ENCODE measurements at regions not wholly inside any gene's neighbourhood (a gene's known extent, or its start where the extent isn't known, plus 50 kb on each side); places are given as distances from the start of the nearest gene placed in this dataset.

DNA sequence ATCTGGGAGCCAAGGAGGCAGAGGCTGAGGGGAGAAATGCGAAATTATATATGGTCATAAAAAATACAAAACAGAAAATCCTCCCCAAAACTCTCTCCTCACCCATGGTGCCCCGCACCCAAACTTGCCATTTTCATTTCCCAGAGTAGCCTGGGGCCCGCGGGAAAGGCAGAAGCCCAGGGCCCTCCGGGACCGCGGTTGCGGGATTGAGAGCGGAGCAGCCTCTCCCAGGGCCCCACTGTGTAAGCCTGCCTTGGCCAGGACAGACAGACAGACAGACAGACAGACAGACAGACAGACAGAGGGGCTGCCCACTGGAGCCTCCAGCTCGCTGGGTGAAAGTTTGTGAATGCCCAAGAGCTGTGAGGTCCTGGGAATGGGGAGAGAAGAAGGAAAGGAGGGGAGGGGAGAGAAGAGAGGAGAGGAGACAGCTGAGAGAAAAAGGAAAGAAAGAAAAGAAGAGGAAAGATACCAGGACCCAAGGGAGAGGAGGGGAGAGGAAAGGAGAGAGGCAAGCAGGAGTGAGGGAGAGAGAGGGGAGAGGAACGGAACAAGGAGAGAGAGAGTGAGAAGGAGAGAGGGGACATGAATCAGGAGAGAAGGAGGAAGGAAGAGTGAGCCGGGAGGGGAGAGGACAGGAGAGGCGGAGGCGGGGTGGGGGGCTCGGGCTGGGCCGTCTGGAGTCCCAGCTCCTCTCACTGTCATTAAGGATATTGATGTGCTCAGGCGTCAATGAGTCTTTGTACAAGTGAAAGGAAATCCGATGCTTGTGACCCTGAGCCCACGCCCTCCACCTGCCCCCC is 69.3 kb upstream of the CASZ1 start:
- no peak for FAIRE-seq
- ChIA-PET POLR2A (ENCODE audit: partially characterized antibody) (interaction anchor here (1.4 to 1.5 kb wide), 3 partner anchors 14 to 188 kb away, joined by 3 to 4 read pairs (median 3); no protein-coding TSS in a partner anchor), CTCF (ENCODE audit: partially characterized antibody) (interaction anchor here (0.6 to 6.8 kb wide), 30 partner anchors 10 to 696 kb away, joined by 3 to 49 read pairs (median 4); partner anchors contain the start of gene CASZ1)
- Histone ChIP-seq H3K4me1 (replicated peaks in 1 of 4; ENCODE audit: control insufficient read depth in 3 of 4, insufficient read depth in 4 of 4, low read length in 3 of 4) (peaks cover 3 to 18% (median 8%) of the 10 kb centered on the region in 4 experiments; a peak in 6 of 7 replicates), H3K36me3 (ENCODE audit: control insufficient read depth in 2 of 4, insufficient read depth in 4 of 4, low read length in 3 of 4) (no peaks in the 10 kb centered on the region), H2AFZ (ENCODE audit: low read length) (no peak overlapping the region), H3K79me2 (ENCODE audit: control insufficient read depth in 1 of 2, insufficient read depth in 2 of 2, low read length in 2 of 2) (no peaks in the 10 kb centered on the region), H3K14ac (ENCODE audit: insufficient read length) (no peak overlapping the region), H3K56ac (replicated peaks; ENCODE audit: insufficient read length, low read depth, low read length) (no peak overlapping the region), H3K4me2 (ENCODE audit: insufficient read depth in 1 of 2, low read depth in 2 of 2, low read length in 2 of 2) (peak overlapping the region in 1 of 2 experiments; percentile 63; a peak in 2 of 4 replicates), H3K23me2 (ENCODE audit: low read depth, low read length) (peaks cover 8% of the 10 kb centered on the region; the same call in 1 of the 2 replicates), H4K20me1 (replicated peaks in 1 of 2; ENCODE audit: control insufficient read depth in 1 of 2, insufficient read depth in 2 of 2, low read length in 2 of 2) (peaks cover 0 to 2% of the 10 kb centered on the region in 2 experiments), H3K79me1 (ENCODE audit: low read depth, low read length) (no peaks in the 10 kb centered on the region), H2BK20ac (ENCODE audit: low read length) (no peak overlapping the region), H3K23ac (ENCODE audit: insufficient read length) (no peak overlapping the region), H2BK12ac (ENCODE audit: low read depth, low read length) (peak overlapping the region; percentile 50; the same call in 1 of the 2 replicates), H3K4ac (replicated peaks; ENCODE audit: insufficient read length, low read depth, low read length) (no peak overlapping the region), H2BK5ac (ENCODE audit: low read depth, low read length) (no peak overlapping the region), H4K5ac (ENCODE audit: insufficient read length, low read depth, low read length) (no peak overlapping the region), H4K8ac (ENCODE audit: extremely low read depth, insufficient read depth, low read length) (no peak overlapping the region), H2AK5ac (ENCODE audit: low read depth, low read length) (no peak overlapping the region), H3K4me3 (ENCODE audit: extremely low read depth in 1 of 4, insufficient read depth in 2 of 4, low read depth in 3 of 4, low read length in 4 of 4) (peak overlapping the region in 1 of 4 experiments; percentile 3; a peak in 1 of 8 replicates), H3K18ac (ENCODE audit: extremely low read depth, low read length) (no peak overlapping the region; the same call in 1 of the 2 replicates), H3K9ac (replicated peaks in 1 of 4; ENCODE audit: extremely low read depth in 1 of 4, low read depth in 3 of 4, low read length in 3 of 4) (no peak overlapping the region), H3K27me3 (replicated peaks in 1 of 4; ENCODE audit: control insufficient read depth in 3 of 4, extremely low read depth in 1 of 4, insufficient read depth in 3 of 4, low read length in 3 of 4) (peaks cover 1 to 29% (median 9%) of the 10 kb centered on the region in 4 experiments; a peak in 6 of 7 replicates), H2BK15ac (ENCODE audit: low read length) (no peak overlapping the region), H4K91ac (replicated peaks; ENCODE audit: insufficient read length, low read length) (no peak overlapping the region), H3K27ac (ENCODE audit: low read depth, low read length) (no peak overlapping the region), H3K9me3 (ENCODE audit: insufficient read depth in 2 of 2, low read depth in 1 of 2, low read length in 1 of 2) (no peaks in the 10 kb centered on the region), H2BK120ac (replicated peaks; ENCODE audit: low read depth, low read length) (no peak overlapping the region)
- no peak for DNase-seq (ENCODE audit: low read depth in 1 of 2, low spot score in 2 of 2)
- 49% methylated on average over 14 of the region's 19 CpGs; no CpG with 5 or more reads in 1 of the 2 experiments for WGBS, 2 experiments (ENCODE audit: extremely low coverage in 1 of 2, insufficient coverage in 1 of 2, insufficient read length in 1 of 2, insufficient replicate concordance in 2 of 2, low coverage in 1 of 2, low lambda C conversion rate in 2 of 2, missing lambda C conversion rate in 1 of 2)
- TF ChIP-seq RAD21 (IDR thresholded peaks at IDR 0.05 in 1 of 2, conservative IDR thresholded peaks at IDR 0.05 in 1 of 2; ENCODE audit: low read depth in 2 of 2, low read length in 2 of 2) (no peak), HDAC2 (IDR thresholded peaks at IDR 0.05; ENCODE audit: borderline replicate concordance in 1 of 2, low read depth in 2 of 2, low read length in 2 of 2) (no peak), JUN (IDR thresholded peaks at IDR 0.05; ENCODE audit: low read depth, low read length) (no peak), SAP30 (IDR thresholded peaks at IDR 0.05; ENCODE audit: insufficient read depth, insufficient replicate concordance, low read length) (no peak), JUND (IDR thresholded peaks at IDR 0.05; ENCODE audit: low read length) (no peak), EZH2 (IDR thresholded peaks at IDR 0.05; ENCODE audit: low read depth, low read length, severe bottlenecking) (no peak), RBBP5 (IDR thresholded peaks at IDR 0.05; ENCODE audit: borderline replicate concordance, low read depth, low read length) (no peak)
- TF ChIP-seq, protein P1, sequence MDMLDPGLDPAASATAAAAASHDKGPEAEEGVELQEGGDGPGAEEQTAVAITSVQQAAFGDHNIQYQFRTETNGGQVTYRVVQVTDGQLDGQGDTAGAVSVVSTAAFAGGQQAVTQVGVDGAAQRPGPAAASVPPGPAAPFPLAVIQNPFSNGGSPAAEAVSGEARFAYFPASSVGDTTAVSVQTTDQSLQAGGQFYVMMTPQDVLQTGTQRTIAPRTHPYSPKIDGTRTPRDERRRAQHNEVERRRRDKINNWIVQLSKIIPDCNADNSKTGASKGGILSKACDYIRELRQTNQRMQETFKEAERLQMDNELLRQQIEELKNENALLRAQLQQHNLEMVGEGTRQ (IDR thresholded peaks at IDR 0.05; ENCODE audit: low read length): no peak
- TF ChIP-seq, protein P2, sequence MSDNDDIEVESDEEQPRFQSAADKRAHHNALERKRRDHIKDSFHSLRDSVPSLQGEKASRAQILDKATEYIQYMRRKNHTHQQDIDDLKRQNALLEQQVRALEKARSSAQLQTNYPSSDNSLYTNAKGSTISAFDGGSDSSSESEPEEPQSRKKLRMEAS (IDR thresholded peaks at IDR 0.05): no peak

Data from H1 (cell line).